DMS114 treated with DMSO at 0.1 percent for 48 hours (cell line): ENCODE measurements at regions not wholly inside any gene's neighbourhood (a gene's known extent, or its start where the extent isn't known, plus 50 kb on each side); places are given as distances from the start of the nearest gene placed in this dataset.

Source experiments
- DNase-seq: peaks from one replicate; lab custom pipeline; 2025; ENCODE audit not compliant: unreplicated experiment; lab: John Stamatoyannopoulos, UW

DNA sequence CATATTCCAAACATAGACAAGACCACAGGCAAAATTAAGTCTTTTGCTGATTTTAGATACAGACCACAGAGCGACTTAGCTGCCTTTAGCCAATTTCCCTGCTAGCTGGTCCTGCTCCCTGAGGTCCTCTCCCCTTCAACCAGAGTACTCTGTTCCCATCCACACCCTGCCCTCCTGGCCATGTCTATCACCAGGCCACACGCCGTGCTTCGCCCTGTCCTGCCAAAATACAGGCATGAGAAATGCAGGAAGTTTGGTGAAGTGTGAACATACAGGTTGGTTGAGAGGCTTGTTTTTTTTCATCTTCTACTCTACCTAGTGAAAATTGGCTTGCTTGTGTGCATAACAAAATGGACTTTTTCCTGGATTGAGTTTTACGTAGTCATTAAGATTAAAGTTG, 226.2 kb upstream of the TENM3 start:
- DNase-seq, result no peak

GRCh38 chr4:182018691-182019090, 224.5 kb upstream of the TENM3 start:
- DNase-seq, result no peak

- DNase-seq, result no peak
Measured at GRCh38 chr4:182019148-182019652, 224.0 kb upstream of the TENM3 start.

- DNase-seq, result no peak
Measured at GRCh38 chr4:182022909-182023308, 220.3 kb upstream of the TENM3 start.

DNA sequence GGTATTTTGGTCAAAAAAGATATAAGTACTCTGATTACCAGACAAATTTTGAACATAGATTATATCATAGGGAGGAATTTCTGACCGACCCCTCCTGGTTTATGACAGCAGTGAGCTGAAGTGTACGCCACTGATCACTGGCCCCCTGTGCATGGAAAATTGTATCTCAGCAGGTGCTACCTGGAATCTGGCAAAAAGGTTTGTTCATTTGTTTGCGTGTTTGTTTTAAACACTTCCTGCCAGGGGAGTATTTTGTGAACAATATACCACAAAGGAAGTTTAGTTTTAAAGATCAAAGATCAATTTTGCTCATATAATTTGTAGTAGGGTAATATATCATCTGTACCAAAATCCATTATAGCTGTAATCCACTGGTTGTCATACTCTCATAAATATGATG, 219.7 kb upstream of the TENM3 start:
- DNase-seq, result no peak

DNA sequence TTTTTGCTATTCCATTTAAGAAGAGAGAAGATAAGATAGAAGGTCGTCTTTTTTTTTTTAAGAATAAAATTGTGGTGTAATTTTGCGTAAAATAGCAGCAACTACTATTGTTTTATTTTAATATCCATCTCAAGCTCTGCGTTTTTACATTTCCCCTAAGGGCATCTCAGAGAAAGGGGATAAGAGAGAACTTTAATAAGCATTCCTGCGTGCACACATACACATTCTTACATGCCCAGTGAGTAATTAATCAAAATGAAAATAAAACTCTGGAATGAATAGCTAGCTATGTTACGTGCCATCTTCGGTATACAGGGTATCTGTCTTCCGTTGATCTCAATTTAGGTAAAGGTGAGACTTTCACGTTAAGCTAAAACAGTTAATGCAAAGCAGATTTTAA, 200.3 kb upstream of the TENM3 start:
- no peak for DNase-seq

DNA sequence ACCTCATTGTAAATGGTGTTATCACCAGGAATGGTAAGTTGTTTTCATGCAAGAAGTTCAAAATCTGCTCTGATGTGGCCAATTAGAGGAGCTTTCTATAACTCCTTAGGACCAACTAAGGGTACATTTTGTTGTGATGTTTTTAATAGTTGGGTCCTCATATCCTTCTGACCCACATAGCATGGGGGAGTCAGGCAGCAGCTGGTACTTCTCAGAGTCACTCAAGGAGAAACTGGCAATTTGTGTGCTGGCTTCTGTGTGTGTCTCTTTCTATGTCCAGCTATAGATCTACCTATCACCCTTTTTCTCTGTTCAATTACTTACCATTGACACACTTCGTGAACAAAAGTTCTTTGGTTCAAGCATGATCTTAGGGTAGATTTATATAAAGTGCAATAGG, 194.3 kb upstream of the TENM3 start:
- no peak for DNase-seq

DNA sequence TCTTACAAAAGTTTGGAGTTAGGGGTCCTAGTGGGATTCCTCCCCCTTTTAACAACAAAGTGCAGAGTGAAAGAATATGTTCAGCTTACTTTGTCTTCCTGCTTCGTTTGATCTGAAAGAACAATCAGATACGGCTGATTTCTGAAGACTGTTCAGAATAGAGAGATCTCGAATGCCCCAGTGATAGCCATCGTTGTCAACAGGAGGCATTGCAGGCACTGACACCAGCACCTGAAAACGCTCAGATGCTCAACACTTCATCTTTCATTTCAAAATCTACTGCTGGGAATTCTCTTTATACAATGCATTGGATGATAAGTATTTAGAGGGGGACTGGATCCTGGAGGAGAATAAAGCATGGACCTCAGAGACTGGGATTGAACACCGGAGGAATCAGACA, 186.3 kb upstream of the TENM3 start:
- no peak for DNase-seq

DNA sequence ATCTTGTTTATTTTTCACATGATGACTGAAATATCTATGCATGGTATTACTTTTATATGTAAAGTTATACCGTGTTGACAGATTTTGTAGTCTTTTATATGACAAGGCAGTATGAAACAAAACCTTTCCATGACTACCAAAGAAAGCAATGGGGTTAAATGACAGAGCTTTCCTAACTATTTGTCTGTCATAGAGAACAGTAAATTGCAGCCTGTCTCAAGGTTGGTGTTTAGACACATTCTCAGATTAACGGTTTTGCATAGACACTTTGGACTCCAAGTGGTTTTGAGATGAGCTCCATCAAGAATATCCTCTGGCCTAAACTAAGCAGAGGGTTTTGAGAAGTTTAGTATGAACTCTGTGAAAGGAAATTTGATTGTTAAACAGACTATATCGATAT, 180.7 kb upstream of the TENM3 start:
- DNase-seq, result no peak

DNA sequence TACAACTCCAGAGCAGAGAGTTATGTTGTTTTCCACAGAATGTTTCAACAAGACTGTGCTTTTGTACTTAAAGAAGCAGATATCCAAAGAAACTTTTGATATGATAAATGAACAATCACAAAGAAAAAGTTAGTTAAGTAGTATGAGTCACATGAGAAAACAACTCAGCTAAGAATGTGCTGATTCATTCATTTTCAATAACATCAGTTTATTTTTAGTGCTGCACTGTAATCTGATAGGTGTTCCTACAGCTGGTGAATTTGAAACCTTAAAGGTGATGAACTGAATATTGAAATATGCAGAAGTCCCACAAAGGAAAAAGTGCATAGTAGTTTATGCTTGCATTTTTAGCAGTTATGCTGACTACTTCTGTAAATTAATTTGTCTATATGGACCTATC, 180.3 kb upstream of the TENM3 start:
- DNase-seq, result no peak

DNA sequence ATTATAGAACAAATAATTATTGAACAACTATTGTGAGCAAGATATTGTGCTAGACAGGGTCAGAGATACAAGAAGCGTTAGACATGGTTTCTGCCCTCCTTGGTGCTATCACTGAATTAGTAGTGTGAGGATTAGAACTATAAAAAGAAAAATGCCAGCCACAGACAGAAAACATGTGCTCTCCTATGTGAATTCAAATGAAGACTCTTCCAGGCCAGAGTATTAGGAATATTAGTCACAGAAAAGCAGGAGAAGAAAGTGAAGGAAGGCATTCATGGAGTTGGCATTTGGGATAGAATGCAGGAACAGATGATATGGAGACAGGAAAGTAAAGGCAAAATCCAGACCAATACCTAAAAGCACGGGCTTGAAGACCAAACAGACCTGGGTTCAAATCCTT, 179.6 kb upstream of the TENM3 start:
- no peak for DNase-seq

DNA sequence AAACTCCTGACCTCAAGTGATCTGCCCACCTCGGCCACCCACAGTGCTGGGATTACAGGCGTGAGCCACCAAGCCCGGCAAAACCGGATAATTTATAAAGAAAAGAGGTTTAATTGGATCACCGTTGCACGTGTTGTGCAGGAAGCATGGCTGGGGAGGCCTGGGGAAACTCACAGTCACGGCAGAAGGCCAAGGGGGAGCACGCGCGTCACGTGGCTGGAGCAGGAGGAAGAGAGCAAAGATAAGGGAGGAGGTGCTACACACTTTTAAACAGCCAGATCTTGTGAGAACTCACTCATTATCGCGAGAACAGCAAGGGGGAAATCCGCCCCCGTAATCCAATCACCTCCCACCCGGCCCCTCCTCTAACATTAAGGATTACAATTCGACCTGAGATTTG, 177.9 kb upstream of the TENM3 start:
- no peak for DNase-seq

- DNase-seq, result no peak
Measured at GRCh38 chr4:182066037-182066436, 177.2 kb upstream of the TENM3 start.

DNA sequence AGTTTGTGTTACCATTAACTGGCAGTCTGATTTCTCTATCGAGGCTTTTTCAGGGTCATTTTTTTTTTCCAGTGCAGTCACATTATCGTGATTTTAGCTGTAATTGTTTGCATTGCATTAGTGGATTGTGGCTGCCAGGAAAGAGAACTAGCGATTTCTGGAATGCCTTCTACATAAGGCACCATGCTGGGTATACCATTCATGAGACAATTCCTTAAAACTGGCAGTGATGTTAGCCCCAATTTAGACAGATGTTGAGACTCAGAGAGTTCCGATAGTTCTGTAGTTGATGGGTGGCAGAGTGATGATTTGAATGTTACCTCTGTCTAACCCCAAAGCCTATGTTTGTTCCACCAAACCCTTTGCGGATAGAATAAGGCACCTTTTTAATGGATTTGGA, 175.4 kb upstream of the TENM3 start:
- no peak for DNase-seq

DNA sequence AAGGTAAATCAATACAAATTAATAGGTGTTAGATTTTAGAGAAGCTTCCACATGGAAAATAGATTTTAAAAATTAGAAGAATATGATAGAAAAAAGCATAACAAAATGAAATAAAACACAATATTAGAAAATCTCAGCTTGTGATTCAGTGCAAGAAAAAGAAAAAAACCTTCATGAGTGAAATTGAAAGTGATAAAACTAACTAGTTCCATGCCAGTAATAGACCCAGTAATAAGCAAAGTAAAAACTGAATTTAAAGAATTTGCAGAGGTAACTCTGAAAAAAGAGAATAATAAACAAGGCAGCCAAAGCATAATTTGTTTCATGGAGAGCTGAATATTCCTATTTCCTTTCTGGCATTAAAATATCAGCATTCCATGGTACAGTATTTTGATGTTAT, 174.3 kb upstream of the TENM3 start:
- no peak for DNase-seq

DNA sequence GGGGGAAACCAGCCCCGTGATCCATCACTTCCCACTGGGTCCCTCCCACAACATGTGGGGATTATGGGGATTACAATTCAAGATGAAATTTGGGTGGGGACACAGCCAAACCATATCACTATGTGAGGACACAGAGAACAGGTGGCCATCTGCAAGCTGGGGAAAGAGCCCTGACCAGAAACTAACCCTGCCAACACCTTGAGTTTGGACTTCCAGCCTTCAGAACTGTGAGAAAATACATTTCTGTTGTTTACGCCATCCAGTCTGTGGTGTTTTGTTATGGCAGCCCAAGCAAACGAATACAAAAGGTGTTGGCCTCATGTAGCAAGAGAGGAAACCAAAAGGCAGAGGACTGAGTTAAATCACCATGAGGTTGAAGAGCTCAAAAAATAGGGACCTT, 169.9 kb upstream of the TENM3 start:
- DNase-seq, result no peak

GRCh38 chr4:182074139-182074538, 169.1 kb upstream of the TENM3 start:
- no peak for DNase-seq

GRCh38 chr4:182074810-182075209, 168.4 kb upstream of the TENM3 start:
- no peak for DNase-seq

DNA sequence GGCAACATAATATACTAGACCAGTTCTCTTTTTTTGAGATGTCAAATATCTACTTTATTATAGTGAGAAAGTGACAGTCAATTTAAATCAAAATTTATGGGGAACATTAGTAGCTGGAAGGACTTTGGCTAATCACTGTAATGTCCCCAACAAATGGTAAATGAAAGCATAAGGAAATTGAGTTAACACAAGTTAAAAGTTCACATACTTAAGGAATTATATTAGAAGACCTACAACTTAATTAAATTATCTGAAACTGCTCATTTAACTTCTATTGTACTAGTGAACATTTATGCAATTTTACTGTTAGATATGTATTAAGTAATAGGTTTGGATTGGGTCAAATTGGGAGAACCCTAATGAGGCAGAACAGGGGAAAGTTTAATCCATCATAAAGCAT, 160.3 kb upstream of the TENM3 start:
- DNase-seq, result no peak

GRCh38 chr4:182083671-182084410, 159.4 kb upstream of the TENM3 start:
- DNase-seq, result no peak

- no peak for DNase-seq
Measured at GRCh38 chr4:182085051-182085480, 158.1 kb upstream of the TENM3 start.

- no peak for DNase-seq
Measured at GRCh38 chr4:182089326-182089725, 153.9 kb upstream of the TENM3 start.

GRCh38 chr4:182090186-182090585, 153.0 kb upstream of the TENM3 start:
- no peak for DNase-seq
